ENCODE measurements at regions not wholly inside any gene's neighbourhood (a gene's known extent, or its start where the extent isn't known, plus 50 kb on each side); places are given as distances from the start of the nearest gene placed in this dataset.

GRCh38 chr4:181619651-181620050 lies 623.6 kb upstream of the TENM3 start:
- Histone ChIP-seq H3K36me3 (no peaks in the 10 kb centered on the region), H3K4me3 (replicated peaks in 1 of 3) (no peak overlapping the region), H3K27ac (no peak overlapping the region), H3K4me1 (no peaks in the 10 kb centered on the region), H3K27me3 (no peaks in the 10 kb centered on the region), H3K9me3 (no peaks in the 10 kb centered on the region)
- no peak for TF ChIP-seq CTCF (IDR thresholded peaks at IDR 0.05)
- no peak for TF ChIP-seq POLR2A (IDR thresholded peaks at IDR 0.05)
- 84 to 88% methylated on average over 7 of the region's 7 CpGs for WGBS, 2 donors
- DNase-seq, result no peak
- intact Hi-C loops (cut with DNase I), result no loop called here

DNA sequence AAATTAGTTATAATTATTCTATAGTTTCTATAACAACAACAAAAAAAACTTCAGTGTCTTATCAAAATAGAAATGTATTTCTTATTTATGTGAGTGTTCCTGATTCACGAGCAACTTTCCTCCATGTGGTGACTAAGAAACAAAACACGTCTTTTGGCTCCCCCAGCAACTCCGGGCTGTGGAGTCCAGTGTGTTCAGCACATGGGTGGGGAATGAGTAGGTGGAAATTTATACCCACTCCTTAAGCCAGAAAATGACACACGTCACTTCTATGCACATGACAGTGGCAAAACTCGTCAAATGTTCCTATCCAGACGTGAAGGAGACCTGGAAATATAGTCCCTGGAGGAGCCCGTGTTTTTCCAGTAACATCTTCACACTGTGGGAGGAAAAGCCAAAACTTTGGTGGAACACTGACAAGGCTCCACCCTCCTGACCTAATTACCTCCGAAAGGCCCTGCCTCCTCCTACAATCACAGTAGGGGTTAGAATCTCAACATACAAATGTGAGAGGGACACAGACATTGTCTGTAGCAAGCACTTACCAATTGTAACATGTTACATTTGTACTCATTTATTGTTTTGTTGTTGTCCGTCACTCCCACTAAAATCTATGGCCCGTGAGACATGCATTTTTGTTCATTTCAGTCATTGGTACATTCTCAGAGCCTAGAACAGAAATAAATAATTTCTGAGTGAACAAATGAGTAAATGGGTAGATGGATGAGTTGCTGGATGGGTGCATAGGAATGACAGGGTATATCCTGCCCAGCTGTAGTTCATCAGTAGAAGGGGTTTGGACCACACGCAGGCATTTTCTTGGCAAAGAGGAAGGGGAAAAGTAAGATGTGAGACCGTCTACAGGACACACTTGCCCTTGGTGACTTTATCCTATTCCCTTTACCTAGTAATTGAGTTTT lies 605.8 kb upstream of the TENM3 start:
- Histone ChIP-seq H3K4me1 (no peaks in the 10 kb centered on the region), H3K27ac (no peak overlapping the region), H3K9me3 (no peaks in the 10 kb centered on the region), H3K27me3 (no peaks in the 10 kb centered on the region), H3K4me3 (replicated peaks in 1 of 3) (no peak overlapping the region), H3K36me3 (no peaks in the 10 kb centered on the region)
- WGBS, 2 donors, result 83 to 89% methylated on average over 12 of the region's 12 CpGs
- TF ChIP-seq POLR2A (IDR thresholded peaks at IDR 0.05), result no peak
- TF ChIP-seq CTCF (IDR thresholded peaks at IDR 0.05), result no peak
- intact Hi-C loops (cut with DNase I), result no loop called here
- DNase-seq, result no peak

DNA sequence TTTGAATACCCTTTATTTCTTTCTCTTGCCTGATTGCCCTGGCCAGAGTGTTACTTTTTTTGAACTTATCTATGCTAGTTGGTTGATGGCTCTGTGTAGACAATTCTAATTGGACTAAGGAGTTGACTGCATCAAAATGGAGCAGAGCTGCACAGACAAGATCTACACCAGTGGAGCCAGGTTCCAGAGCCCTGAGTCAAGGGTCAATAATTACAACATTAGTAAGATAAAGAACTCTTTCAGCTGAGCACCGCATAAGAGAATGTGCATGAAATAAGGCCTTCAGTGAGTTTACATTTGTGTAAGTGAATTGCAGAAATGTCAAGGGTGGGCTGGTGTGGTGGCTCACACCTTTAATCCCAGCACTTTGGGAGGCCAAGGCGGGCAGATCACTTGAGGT lies 599.7 kb upstream of the TENM3 start:
- Histone ChIP-seq H3K4me3 (replicated peaks in 1 of 3) (no peak overlapping the region), H3K27me3 (no peaks in the 10 kb centered on the region), H3K4me1 (no peaks in the 10 kb centered on the region), H3K9me3 (no peaks in the 10 kb centered on the region), H3K36me3 (no peaks in the 10 kb centered on the region), H3K27ac (no peak overlapping the region)
- no peak for DNase-seq
- TF ChIP-seq CTCF (IDR thresholded peaks at IDR 0.05), result no peak
- no peak for TF ChIP-seq POLR2A (IDR thresholded peaks at IDR 0.05)
- intact Hi-C loops (cut with DNase I), result no loop called here
- WGBS, 2 donors, result 86 to 91% methylated on average over 2 of the region's 2 CpGs

GRCh38 chr4:181645489-181645888 lies 597.7 kb upstream of the TENM3 start:
- no peaks in the 10 kb centered on the region for H3K9me3 ChIP-seq
- TF ChIP-seq CTCF (IDR thresholded peaks at IDR 0.05) (no peak), POLR2A (IDR thresholded peaks at IDR 0.05) (no peak)
- DNase-seq, result no peak
- 76 to 79% methylated on average over 2 of the region's 2 CpGs for WGBS, 2 donors
- intact Hi-C loops (cut with DNase I), result no loop called here
- H3K4me3 ChIP-seq (replicated peaks in 1 of 3), result no peak overlapping the region
- H3K27ac ChIP-seq, result no peak overlapping the region
- H3K27me3 ChIP-seq, result no peaks in the 10 kb centered on the region
- H3K36me3 ChIP-seq, result no peaks in the 10 kb centered on the region
- no peaks in the 10 kb centered on the region for H3K4me1 ChIP-seq

DNA sequence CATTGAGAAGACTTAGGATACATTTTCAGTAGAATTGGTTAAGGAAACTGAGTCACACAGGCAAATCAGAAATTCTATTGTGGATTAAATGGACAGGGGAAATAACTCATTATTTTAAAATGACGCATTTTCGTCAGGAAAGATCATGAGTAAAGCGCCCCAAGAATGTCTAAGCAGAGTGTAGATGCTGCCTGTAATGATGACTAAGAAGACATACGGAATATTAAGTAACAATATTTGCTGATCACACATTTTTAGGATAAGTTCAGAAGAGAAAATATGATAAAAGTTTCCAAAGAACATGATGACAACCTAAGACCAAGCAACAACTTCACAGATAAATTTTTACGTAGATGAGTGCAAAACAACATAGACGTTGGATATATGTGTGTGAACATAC lies 596.3 kb upstream of the TENM3 start:
- TF ChIP-seq CTCF (IDR thresholded peaks at IDR 0.05), result no peak
- TF ChIP-seq POLR2A (IDR thresholded peaks at IDR 0.05), result no peak
- Histone ChIP-seq H3K4me3 (replicated peaks in 1 of 3) (no peak overlapping the region), H3K36me3 (no peaks in the 10 kb centered on the region), H3K4me1 (no peaks in the 10 kb centered on the region), H3K9me3 (no peaks in the 10 kb centered on the region), H3K27me3 (no peaks in the 10 kb centered on the region), H3K27ac (no peak overlapping the region)
- intact Hi-C loops (cut with DNase I), result no loop called here
- WGBS, 2 donors, result 90 to 93% methylated on average over 6 of the region's 6 CpGs
- no peak for DNase-seq
